Lower leg skin (tissue), 3 donors: ENCODE measurements at regions not wholly inside any gene's neighbourhood (a gene's known extent, or its start where the extent isn't known, plus 50 kb on each side); places are given as distances from the start of the nearest gene placed in this dataset.
"Not testable (repeated sequence)": the region's sequence is repeated elsewhere in the genome, so short reads cannot be mapped to it uniquely, and the experiment has no call there.

Experiments used
- CTCF ChIP-seq, 3 donors: fragments of 450-650 bp; IDR thresholded peaks; one replicate each; pipeline ENCODE4 v1.5.1; 2016; ENCODE audit warnings: antibody characterized with exemption in 3 of 3, mild to moderate bottlenecking in 3 of 3, moderate library complexity in 2 of 3
- POLR2A ChIP-seq, 2 donors: fragments of 450-650 bp; IDR thresholded peaks; one replicate each; pipeline ENCODE4 v1.6.1; 2016 to 2017; ENCODE audit warnings: antibody characterized with exemption in 2 of 2, mild to moderate bottlenecking in 1 of 2, moderate library complexity in 1 of 2

- TF ChIP-seq POLR2A, CTCF (IDR thresholded peaks at IDR 0.05): not testable (repeated sequence)
Observed at GRCh38 chr2:63722284-63722683, 119.4 kb upstream of the UGP2 start.
